ENCODE measurements at regions not wholly inside any gene's neighbourhood (a gene's known extent, or its start where the extent isn't known, plus 50 kb on each side); places are given as distances from the start of the nearest gene placed in this dataset.

- H3K4me1 Mint-ChIP-seq (ENCODE audit: low read depth) = no peaks in the 10 kb centered on the region
- TF ChIP-seq CTCF (IDR thresholded peaks at IDR 0.05; ENCODE audit: unreplicated experiment) = no peak
- H3K27me3 Mint-ChIP-seq = no peaks in the 10 kb centered on the region
- H3K36me3 Mint-ChIP-seq (ENCODE audit: insufficient read depth) = no peaks in the 10 kb centered on the region
- DNase-seq (ENCODE audit: low spot score, unreplicated experiment) = no peak
- no peak overlapping the region for H3K4me3 Mint-ChIP-seq (ENCODE audit: low read depth)
- no peaks in the 10 kb centered on the region for H3K9me3 Mint-ChIP-seq (ENCODE audit: low read depth)
- H3K27ac Mint-ChIP-seq = no peak overlapping the region
These were observed 136.0 kb upstream of the WDR11 start for GRCh38 chr10:120715171-120715570.

- no peak for TF ChIP-seq CTCF (IDR thresholded peaks at IDR 0.05; ENCODE audit: unreplicated experiment)
- H3K27me3 Mint-ChIP-seq = no peaks in the 10 kb centered on the region
- H3K27ac Mint-ChIP-seq = no peak overlapping the region
- no peaks in the 10 kb centered on the region for H3K4me1 Mint-ChIP-seq (ENCODE audit: low read depth)
- H3K4me3 Mint-ChIP-seq (ENCODE audit: low read depth) = no peak overlapping the region
- no peaks in the 10 kb centered on the region for H3K9me3 Mint-ChIP-seq (ENCODE audit: low read depth)
- no peak for DNase-seq (ENCODE audit: low spot score, unreplicated experiment)
- H3K36me3 Mint-ChIP-seq (ENCODE audit: insufficient read depth) = no peaks in the 10 kb centered on the region
These were observed 131.8 kb upstream of the WDR11 start for GRCh38 chr10:120719333-120719732.

GRCh38 chr10:120727001-120727400 is 124.2 kb upstream of the WDR11 start:
- Mint-ChIP-seq H3K4me1 (ENCODE audit: low read depth) (no peaks in the 10 kb centered on the region), H3K36me3 (ENCODE audit: insufficient read depth) (no peaks in the 10 kb centered on the region), H3K27me3 (no peaks in the 10 kb centered on the region), H3K27ac (no peak overlapping the region), H3K9me3 (ENCODE audit: low read depth) (no peaks in the 10 kb centered on the region), H3K4me3 (ENCODE audit: low read depth) (no peak overlapping the region)
- TF ChIP-seq CTCF (IDR thresholded peaks at IDR 0.05; ENCODE audit: unreplicated experiment) = no peak
- DNase-seq (ENCODE audit: low spot score, unreplicated experiment) = no peak

DNA sequence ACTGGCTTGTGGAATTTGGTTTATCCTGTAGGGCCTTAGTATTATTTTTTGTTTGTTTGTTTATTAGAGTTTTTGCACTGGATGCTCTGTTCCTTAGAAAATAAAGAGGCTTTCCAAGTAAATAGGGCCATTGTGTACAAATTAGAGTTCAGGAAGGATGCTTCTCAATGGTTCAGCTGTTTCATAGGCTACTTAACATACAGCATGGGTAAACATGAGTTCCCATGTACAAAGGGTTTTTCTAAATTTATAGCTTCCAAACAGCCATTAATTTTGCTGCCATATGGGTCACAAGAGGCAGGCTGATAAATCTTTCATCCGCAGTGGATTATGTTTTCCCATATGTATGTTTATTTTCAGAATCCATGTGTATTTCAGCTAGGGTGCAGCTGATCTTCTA is 121.6 kb upstream of the WDR11 start:
- Mint-ChIP-seq H3K4me3 (ENCODE audit: low read depth) (no peak overlapping the region), H3K36me3 (ENCODE audit: insufficient read depth) (no peaks in the 10 kb centered on the region), H3K27me3 (no peaks in the 10 kb centered on the region), H3K9me3 (ENCODE audit: low read depth) (no peaks in the 10 kb centered on the region), H3K4me1 (ENCODE audit: low read depth) (peaks cover 1% of the 10 kb centered on the region), H3K27ac (no peak overlapping the region)
- TF ChIP-seq CTCF (IDR thresholded peaks at IDR 0.05; ENCODE audit: unreplicated experiment) = no peak
- DNase-seq (ENCODE audit: low spot score, unreplicated experiment) = no peak

- no peak overlapping the region for H3K4me3 Mint-ChIP-seq (ENCODE audit: low read depth)
- peaks cover 1% of the 10 kb centered on the region for H3K4me1 Mint-ChIP-seq (ENCODE audit: low read depth)
- no peak overlapping the region for H3K27ac Mint-ChIP-seq
These were observed 119.1 kb upstream of the WDR11 start for GRCh38 chr10:120732067-120732466.

More at GRCh38 chr10:120732067-120732466, 119.1 kb upstream of the WDR11 start:
- Mint-ChIP-seq H3K9me3 (ENCODE audit: low read depth) (no peaks in the 10 kb centered on the region), H3K27me3 (peaks cover 4% of the 10 kb centered on the region), H3K36me3 (ENCODE audit: insufficient read depth) (no peaks in the 10 kb centered on the region)
- DNase-seq (ENCODE audit: low spot score, unreplicated experiment) = no peak
- TF ChIP-seq CTCF (IDR thresholded peaks at IDR 0.05; ENCODE audit: unreplicated experiment) = no peak

Data from progenitor cell of endocrine pancreas (in vitro differentiated cells).